Ovary (tissue), 7 donors: ENCODE measurements at regions not wholly inside any gene's neighbourhood (a gene's known extent, or its start where the extent isn't known, plus 50 kb on each side); places are given as distances from the start of the nearest gene placed in this dataset.

Experiments
- DNase-seq, 5 donors: peaks; one replicate each; pipeline ENCODE4 v3.0.0-alpha.2; 2019 to 2020
- H3K27ac ChIP-seq, 2 donors: fragments of 200-600 bp; one replicate each; pipeline versions ENCODE4 v1.5.1 to v1.8.0; 2019 to 2022
- H3K27me3 ChIP-seq: fragments of 200-600 bp; one replicate; pipeline ENCODE4 v1.8.0; 2022
- H3K36me3 ChIP-seq: fragments of 200-600 bp; sonication (generic); one replicate; pipeline ENCODE4 v1.5.1; 2019
- H3K4me1 ChIP-seq: one replicate; pipeline ENCODE4 v1.8.1; 2013; ENCODE audit warnings: mild to moderate bottlenecking, moderate library complexity; ENCODE audit not compliant: insufficient read depth
- H3K4me3 ChIP-seq: fragments of 200-600 bp; sonication (generic); one replicate; pipeline ENCODE4 v1.5.1; 2017
- H3K9me3 ChIP-seq, 2 donors: fragments of 200-600 bp in 1 of 2; sonication (generic) in 1 of 2; one replicate each; pipeline versions ENCODE4 v1.5.1 to v1.8.1; 2013 to 2019; ENCODE audit warnings: mild to moderate bottlenecking in 1 of 2, moderate library complexity in 1 of 2
- EP300 ChIP-seq: sonication (generic); formaldehyde crosslinking; IDR thresholded peaks from one replicate; pipeline ENCODE4 v1.6.1; 2017; ENCODE audit warnings: antibody characterized with exemption
- POLR2A ChIP-seq: fragments of 450-650 bp; IDR thresholded peaks from one replicate; pipeline ENCODE4 v1.6.1; 2017; ENCODE audit warnings: antibody characterized with exemption, mild to moderate bottlenecking, moderate library complexity
- WGBS, 3 donors: extraction: QIAGEN DNeasy Blood & Tissue Kit in 1 of 3; methylation state at CpG; one replicate each; pipeline versions ENCODE4 v1.1.5 to v1.1.7; 2013 to 2017; 5-methylcytosine and 5-hydroxymethylcytosine counted together
- intact Hi-C, 4 donors: fragments of 100-400 bp; cut with DNase I; formaldehyde crosslinking; loops; one replicate each; pipeline versions ENCODE4 v1.11.0 to v1.15.1; 2022 to 2023
- TF ChIP-seq, protein P1 (sequence below), 3 donors: fragments of 450-650 bp in 2 of 3; fragments of 200-600 bp in 1 of 3; IDR thresholded peaks; one replicate each; pipeline versions ENCODE4 v1.5.1 to v1.8.0; 2016 to 2022; ENCODE audit warnings: antibody characterized with exemption in 3 of 3, mild to moderate bottlenecking in 1 of 3
- donor health status: DM: no; HTN: no; CAD: no; lungs with moderate emphysema.
- donor health status: DM: no; HTN: no; CAD: no.
- donor health status: Bipolar disorder and iron deficiency.
- donor health status: DM: no; HTN: no; CAD: no.
- donor health status: DM: yes; HTN: yes; CAD: no.

GRCh38 chr9:8014997-8015682 is 215.6 kb upstream of the DMAC1 start:
- no peaks in the 10 kb centered on the region for H3K4me1 ChIP-seq
- no peak overlapping the region for H3K27ac ChIP-seq
- no peaks in the 10 kb centered on the region for H3K27me3 ChIP-seq
- no peak overlapping the region for H3K4me3 ChIP-seq
- 88 to 97% (median 89%) methylated on average over 2 of the region's 2 CpGs for WGBS, 3 donors
- intact Hi-C loops = no loop called here
- TF ChIP-seq EP300 = no peak
- TF ChIP-seq POLR2A = no peak
- TF ChIP-seq, protein P1, sequence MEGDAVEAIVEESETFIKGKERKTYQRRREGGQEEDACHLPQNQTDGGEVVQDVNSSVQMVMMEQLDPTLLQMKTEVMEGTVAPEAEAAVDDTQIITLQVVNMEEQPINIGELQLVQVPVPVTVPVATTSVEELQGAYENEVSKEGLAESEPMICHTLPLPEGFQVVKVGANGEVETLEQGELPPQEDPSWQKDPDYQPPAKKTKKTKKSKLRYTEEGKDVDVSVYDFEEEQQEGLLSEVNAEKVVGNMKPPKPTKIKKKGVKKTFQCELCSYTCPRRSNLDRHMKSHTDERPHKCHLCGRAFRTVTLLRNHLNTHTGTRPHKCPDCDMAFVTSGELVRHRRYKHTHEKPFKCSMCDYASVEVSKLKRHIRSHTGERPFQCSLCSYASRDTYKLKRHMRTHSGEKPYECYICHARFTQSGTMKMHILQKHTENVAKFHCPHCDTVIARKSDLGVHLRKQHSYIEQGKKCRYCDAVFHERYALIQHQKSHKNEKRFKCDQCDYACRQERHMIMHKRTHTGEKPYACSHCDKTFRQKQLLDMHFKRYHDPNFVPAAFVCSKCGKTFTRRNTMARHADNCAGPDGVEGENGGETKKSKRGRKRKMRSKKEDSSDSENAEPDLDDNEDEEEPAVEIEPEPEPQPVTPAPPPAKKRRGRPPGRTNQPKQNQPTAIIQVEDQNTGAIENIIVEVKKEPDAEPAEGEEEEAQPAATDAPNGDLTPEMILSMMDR (IDR thresholded peaks at IDR 0.05) = no peak
- no peaks in the 10 kb centered on the region for H3K36me3 ChIP-seq
- no peaks in the 10 kb centered on the region for H3K9me3 ChIP-seq
- no peak for DNase-seq

- no peak for DNase-seq
- intact Hi-C loops = no loop called here
These were observed 213.4 kb upstream of the DMAC1 start for GRCh38 chr9:8012986-8013385.

DNA sequence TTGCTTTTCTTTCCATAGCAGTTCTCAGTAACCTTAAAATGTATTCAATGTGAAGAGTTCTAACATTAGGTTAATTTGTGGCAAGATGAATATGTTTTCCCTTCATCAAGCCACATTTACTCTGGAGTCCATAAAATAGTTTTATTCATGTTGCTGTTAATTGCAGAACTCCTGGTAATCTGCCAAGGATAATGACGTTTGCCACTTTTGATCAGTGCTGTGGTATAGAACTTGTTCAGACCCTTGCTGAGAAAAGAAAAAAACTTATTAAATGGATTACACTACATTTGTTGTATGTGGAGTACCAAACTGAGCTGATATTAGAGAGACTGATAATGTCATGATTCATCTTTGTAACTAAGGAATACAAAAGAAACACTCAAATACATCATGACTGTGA is 212.4 kb upstream of the DMAC1 start:
- no peaks in the 10 kb centered on the region for H3K27me3 ChIP-seq
- no peak for DNase-seq
- no peaks in the 10 kb centered on the region for H3K36me3 ChIP-seq
- WGBS, 3 donors = 12 to 27% (median 16%) methylated on average over 1 of the region's 1 CpG
- H3K4me3 ChIP-seq = no peak overlapping the region
- H3K4me1 ChIP-seq = no peaks in the 10 kb centered on the region
- no peaks in the 10 kb centered on the region for H3K9me3 ChIP-seq
- intact Hi-C loops = no loop called here
- no peak overlapping the region for H3K27ac ChIP-seq
- TF ChIP-seq EP300 = no peak
- no peak for TF ChIP-seq POLR2A
- TF ChIP-seq, protein P1 (IDR thresholded peaks at IDR 0.05) = no peak

More at GRCh38 chr9:8012986-8013385, 213.4 kb upstream of the DMAC1 start:
- no peak for TF ChIP-seq POLR2A
- TF ChIP-seq, protein P1 (IDR thresholded peaks at IDR 0.05) = no peak
- TF ChIP-seq EP300 = no peak
- H3K4me3 ChIP-seq = no peak overlapping the region
- H3K4me1 ChIP-seq = no peaks in the 10 kb centered on the region
- no peaks in the 10 kb centered on the region for H3K36me3 ChIP-seq
- H3K27me3 ChIP-seq = no peaks in the 10 kb centered on the region
- H3K9me3 ChIP-seq = no peaks in the 10 kb centered on the region
- H3K27ac ChIP-seq = no peak overlapping the region
- 53 to 71% (median 59%) methylated on average over 6 of the region's 6 CpGs for WGBS, 3 donors

- no peak overlapping the region for H3K27ac ChIP-seq
- H3K27me3 ChIP-seq = no peaks in the 10 kb centered on the region
- H3K4me1 ChIP-seq = no peaks in the 10 kb centered on the region
- intact Hi-C loops = no loop called here
- no peak for TF ChIP-seq POLR2A
- TF ChIP-seq, protein P1 (IDR thresholded peaks at IDR 0.05) = no peak
- no peak for TF ChIP-seq EP300
- H3K4me3 ChIP-seq = no peak overlapping the region
- H3K9me3 ChIP-seq = no peaks in the 10 kb centered on the region
- 88 to 95% (median 93%) methylated on average over 1 of the region's 1 CpG for WGBS, 3 donors
- no peak for DNase-seq
- H3K36me3 ChIP-seq = no peaks in the 10 kb centered on the region
These were observed 197.0 kb upstream of the DMAC1 start for GRCh38 chr9:7996558-7996957.
